ENCODE measurements at regions not wholly inside any gene's neighbourhood (a gene's known extent, or its start where the extent isn't known, plus 50 kb on each side); places are given as distances from the start of the nearest gene placed in this dataset.
"Not testable (repeated sequence)": the region's sequence is repeated elsewhere in the genome, so short reads cannot be mapped to it uniquely, and the experiment has no call there.

DNA sequence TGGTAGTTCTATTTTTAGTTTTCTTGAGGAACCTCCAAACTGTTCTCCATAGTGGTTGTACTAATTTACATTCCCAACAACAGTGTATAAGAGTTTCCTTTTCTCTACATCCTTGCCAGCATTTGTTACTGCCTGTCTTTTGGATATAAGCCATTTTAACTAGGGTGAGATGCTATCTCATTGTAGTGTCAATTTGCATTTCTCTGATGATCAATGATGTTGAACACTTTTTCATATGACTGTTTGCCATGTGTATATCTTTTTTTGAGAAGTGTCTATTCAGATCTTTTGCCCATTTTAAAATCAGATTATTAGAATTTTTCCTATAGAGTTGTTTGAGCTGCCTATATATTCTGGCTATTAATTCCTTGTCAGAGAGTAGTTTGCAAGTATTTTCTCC is 138.9 kb downstream of the MACROH2A1 start:
- not testable (repeated sequence) for TF ChIP-seq SMAD1 (IDR thresholded peaks at IDR 0.05; ENCODE audit: low read depth, partially characterized antibody); ETV6 (conservative IDR thresholded peaks at IDR 0.05 in 1 of 2, IDR thresholded peaks at IDR 0.05 in 1 of 2; ENCODE audit: borderline replicate concordance in 1 of 2, low read depth in 1 of 2); SP1 (IDR thresholded peaks at IDR 0.05; ENCODE audit: low read depth, low read length)
- TF ChIP-seq, protein P1, sequence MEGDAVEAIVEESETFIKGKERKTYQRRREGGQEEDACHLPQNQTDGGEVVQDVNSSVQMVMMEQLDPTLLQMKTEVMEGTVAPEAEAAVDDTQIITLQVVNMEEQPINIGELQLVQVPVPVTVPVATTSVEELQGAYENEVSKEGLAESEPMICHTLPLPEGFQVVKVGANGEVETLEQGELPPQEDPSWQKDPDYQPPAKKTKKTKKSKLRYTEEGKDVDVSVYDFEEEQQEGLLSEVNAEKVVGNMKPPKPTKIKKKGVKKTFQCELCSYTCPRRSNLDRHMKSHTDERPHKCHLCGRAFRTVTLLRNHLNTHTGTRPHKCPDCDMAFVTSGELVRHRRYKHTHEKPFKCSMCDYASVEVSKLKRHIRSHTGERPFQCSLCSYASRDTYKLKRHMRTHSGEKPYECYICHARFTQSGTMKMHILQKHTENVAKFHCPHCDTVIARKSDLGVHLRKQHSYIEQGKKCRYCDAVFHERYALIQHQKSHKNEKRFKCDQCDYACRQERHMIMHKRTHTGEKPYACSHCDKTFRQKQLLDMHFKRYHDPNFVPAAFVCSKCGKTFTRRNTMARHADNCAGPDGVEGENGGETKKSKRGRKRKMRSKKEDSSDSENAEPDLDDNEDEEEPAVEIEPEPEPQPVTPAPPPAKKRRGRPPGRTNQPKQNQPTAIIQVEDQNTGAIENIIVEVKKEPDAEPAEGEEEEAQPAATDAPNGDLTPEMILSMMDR (IDR thresholded peaks at IDR 0.05 in 2 of 3, conservative IDR thresholded peaks at IDR 0.05 in 1 of 3; ENCODE audit: control insufficient read depth in 2 of 3, extremely low read depth in 1 of 3, insufficient read depth in 1 of 3, low read depth in 3 of 3, low read length in 3 of 3): not testable (repeated sequence)
- TF ChIP-seq, protein P2, sequence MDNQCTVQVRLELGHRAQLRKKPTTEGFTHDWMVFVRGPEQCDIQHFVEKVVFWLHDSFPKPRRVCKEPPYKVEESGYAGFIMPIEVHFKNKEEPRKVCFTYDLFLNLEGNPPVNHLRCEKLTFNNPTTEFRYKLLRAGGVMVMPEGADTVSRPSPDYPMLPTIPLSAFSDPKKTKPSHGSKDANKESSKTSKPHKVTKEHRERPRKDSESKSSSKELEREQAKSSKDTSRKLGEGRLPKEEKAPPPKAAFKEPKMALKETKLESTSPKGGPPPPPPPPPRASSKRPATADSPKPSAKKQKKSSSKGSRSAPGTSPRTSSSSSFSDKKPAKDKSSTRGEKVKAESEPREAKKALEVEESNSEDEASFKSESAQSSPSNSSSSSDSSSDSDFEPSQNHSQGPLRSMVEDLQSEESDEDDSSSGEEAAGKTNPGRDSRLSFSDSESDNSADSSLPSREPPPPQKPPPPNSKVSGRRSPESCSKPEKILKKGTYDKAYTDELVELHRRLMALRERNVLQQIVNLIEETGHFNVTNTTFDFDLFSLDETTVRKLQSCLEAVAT (IDR thresholded peaks at IDR 0.05): not testable (repeated sequence)
